ENCODE measurements at regions not wholly inside any gene's neighbourhood (a gene's known extent, or its start where the extent isn't known, plus 50 kb on each side); places are given as distances from the start of the nearest gene placed in this dataset.

DNA sequence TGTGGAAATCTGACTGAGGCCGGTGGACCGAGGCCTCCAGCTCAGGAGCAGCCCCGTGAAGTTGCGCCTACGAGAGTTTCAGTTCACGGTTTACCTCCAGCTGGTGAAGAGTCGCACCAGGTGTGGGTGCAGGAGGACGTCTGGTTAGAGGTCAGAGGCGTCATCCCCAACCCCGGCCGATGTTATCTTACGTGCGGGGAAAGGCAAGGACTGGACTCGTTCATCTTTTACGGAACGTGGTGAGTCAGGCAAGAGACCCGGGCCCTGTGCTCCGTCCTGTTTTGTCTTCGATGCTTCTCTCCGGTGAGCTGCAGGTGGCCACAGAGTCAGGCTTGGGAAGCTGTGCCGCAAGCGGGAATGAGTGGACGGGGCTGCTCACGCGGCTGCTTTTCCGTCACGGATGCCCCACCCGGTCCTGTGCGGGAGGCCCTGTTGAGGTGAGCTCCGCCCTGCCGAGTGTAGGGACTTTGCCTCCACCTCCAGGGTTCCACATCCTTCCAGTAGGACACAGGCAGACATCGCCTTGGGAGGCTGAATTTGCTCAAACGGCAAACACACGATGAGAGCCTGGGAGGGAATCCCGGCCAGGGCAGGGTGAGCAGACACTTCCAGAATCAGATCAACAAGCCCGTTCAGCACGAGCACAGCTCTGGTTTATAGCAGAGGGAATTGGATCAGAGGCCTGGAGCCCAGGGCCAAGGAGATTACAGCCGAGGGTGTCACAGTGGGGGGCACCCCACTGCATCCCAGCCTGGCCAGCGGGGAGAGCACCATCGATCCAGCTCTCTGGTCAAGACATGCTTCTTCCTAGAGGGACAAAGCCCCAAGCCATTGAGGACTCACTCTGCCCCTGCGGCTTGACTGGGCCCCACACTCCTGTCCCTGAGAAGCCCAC, 50.1 kb upstream of the INPP5A start:
- ChIA-PET CTCF (no interaction called here), POLR2A (ENCODE audit: unreplicated experiment) (no interaction called here)
- Histone ChIP-seq H2AFZ (replicated peaks; ENCODE audit: low read length, poor library complexity) (no peak overlapping the region), H2BK20ac (ENCODE audit: low read depth, low read length) (no peak overlapping the region), H3K4me1 (ENCODE audit: control insufficient read depth, insufficient read depth, low read length) (peaks cover 4% of the 10 kb centered on the region), H3K27me3 (ENCODE audit: control insufficient read depth, insufficient read depth, low read length) (no peaks in the 10 kb centered on the region; the same call in 1 of the 2 replicates), H3K56ac (ENCODE audit: extremely low read depth, insufficient read depth, low read length) (no peak overlapping the region), H4K5ac (ENCODE audit: low read depth, low read length) (no peak overlapping the region), H2BK5ac (ENCODE audit: low read depth, low read length, poor library complexity, severe bottlenecking) (no peak overlapping the region), H4K8ac (ENCODE audit: low read depth in 2 of 2, low read length in 2 of 2) (no peak overlapping the region), H3K9me3 (ENCODE audit: control insufficient read depth, insufficient read depth, low read length) (no peaks in the 10 kb centered on the region; the same call in 1 of the 2 replicates), H3K9me1 (ENCODE audit: insufficient read depth, low read length) (no peaks in the 10 kb centered on the region), H3K14ac (replicated peaks; ENCODE audit: low read depth, low read length) (no peak overlapping the region), H3K4me2 (ENCODE audit: low read depth, low read length) (no peak overlapping the region), H2BK120ac (ENCODE audit: low read depth, low read length) (no peak overlapping the region), H2BK15ac (ENCODE audit: low read depth, low read length) (no peak overlapping the region), H2AK5ac (ENCODE audit: low read depth, low read length) (no peak overlapping the region), H3K4me3 (ENCODE audit: insufficient read depth, low read depth, low read length) (no peak overlapping the region), H3K27ac (ENCODE audit: insufficient read depth, low read length) (no peak overlapping the region), H3K36me3 (ENCODE audit: control insufficient read depth, insufficient read depth, low read length) (no peaks in the 10 kb centered on the region), H3K79me1 (ENCODE audit: low read depth in 1 of 2, low read length in 2 of 2) (no peaks in the 10 kb centered on the region), H2AK9ac (replicated peaks; ENCODE audit: low read depth, low read length, poor library complexity) (peak overlapping the region; percentile 45), H3K4ac (ENCODE audit: low read depth, low read length) (no peak overlapping the region), H3K23ac (ENCODE audit: low read depth, low read length) (no peak overlapping the region), H3K18ac (ENCODE audit: low read depth, low read length) (no peak overlapping the region), H4K20me1 (ENCODE audit: insufficient read depth, low read length) (no peaks in the 10 kb centered on the region), H3K9ac (ENCODE audit: low read depth, low read length) (no peak overlapping the region), H4K91ac (ENCODE audit: insufficient read depth, low read depth, low read length) (no peak overlapping the region)
- no TSS peak for BruUV-seq (replicated peaks)
- no peak for ATAC-seq (ENCODE audit: low read depth)
- WGBS, 2 experiments (ENCODE audit: extremely low coverage in 2 of 2, insufficient read length in 1 of 2) = 85% methylated on average over 32 of the region's 41 CpGs; no CpG with 5 or more reads in 1 of the 2 experiments
- no peak for DNase-seq
- dilution Hi-C loops (cut with HindIII; ENCODE audit: low sequenced_read_pairs, unreplicated experiment) = no loop called here
- intact Hi-C loops (cut with micrococcal nuclease) = no loop called here
- TF ChIP-seq POLR2A (IDR thresholded peaks at IDR 0.05; ENCODE audit: low read depth, low read length) = no peak
- TF ChIP-seq MXI1 (IDR thresholded peaks at IDR 0.05; ENCODE audit: borderline replicate concordance, low read depth, low read length) = no peak
- no peak for TF ChIP-seq USF2 (IDR thresholded peaks at IDR 0.05; ENCODE audit: low read depth, low read length)
- TF ChIP-seq RAD21 (IDR thresholded peaks at IDR 0.05; ENCODE audit: low read length) = no peak
- TF ChIP-seq, protein P1, sequence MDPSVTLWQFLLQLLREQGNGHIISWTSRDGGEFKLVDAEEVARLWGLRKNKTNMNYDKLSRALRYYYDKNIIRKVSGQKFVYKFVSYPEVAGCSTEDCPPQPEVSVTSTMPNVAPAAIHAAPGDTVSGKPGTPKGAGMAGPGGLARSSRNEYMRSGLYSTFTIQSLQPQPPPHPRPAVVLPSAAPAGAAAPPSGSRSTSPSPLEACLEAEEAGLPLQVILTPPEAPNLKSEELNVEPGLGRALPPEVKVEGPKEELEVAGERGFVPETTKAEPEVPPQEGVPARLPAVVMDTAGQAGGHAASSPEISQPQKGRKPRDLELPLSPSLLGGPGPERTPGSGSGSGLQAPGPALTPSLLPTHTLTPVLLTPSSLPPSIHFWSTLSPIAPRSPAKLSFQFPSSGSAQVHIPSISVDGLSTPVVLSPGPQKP (IDR thresholded peaks at IDR 0.05; ENCODE audit: borderline replicate concordance, low read depth, low read length) = no peak
- no peak for TF ChIP-seq CEBPB (IDR thresholded peaks at IDR 0.05; ENCODE audit: low read depth, low read length)
- no peak for TF ChIP-seq SMC3 (IDR thresholded peaks at IDR 0.05; ENCODE audit: low read depth, low read length)
- TF ChIP-seq, protein P2, sequence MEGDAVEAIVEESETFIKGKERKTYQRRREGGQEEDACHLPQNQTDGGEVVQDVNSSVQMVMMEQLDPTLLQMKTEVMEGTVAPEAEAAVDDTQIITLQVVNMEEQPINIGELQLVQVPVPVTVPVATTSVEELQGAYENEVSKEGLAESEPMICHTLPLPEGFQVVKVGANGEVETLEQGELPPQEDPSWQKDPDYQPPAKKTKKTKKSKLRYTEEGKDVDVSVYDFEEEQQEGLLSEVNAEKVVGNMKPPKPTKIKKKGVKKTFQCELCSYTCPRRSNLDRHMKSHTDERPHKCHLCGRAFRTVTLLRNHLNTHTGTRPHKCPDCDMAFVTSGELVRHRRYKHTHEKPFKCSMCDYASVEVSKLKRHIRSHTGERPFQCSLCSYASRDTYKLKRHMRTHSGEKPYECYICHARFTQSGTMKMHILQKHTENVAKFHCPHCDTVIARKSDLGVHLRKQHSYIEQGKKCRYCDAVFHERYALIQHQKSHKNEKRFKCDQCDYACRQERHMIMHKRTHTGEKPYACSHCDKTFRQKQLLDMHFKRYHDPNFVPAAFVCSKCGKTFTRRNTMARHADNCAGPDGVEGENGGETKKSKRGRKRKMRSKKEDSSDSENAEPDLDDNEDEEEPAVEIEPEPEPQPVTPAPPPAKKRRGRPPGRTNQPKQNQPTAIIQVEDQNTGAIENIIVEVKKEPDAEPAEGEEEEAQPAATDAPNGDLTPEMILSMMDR (conservative IDR thresholded peaks at IDR 0.05; ENCODE audit: low read depth, low read length) = no peak
- no peak for TF ChIP-seq CHD1 (IDR thresholded peaks at IDR 0.05; ENCODE audit: low read depth, low read length)
- TF ChIP-seq BHLHE40 (IDR thresholded peaks at IDR 0.05; ENCODE audit: low read depth, low read length) = no peak
- no peak for TF ChIP-seq MAFK (IDR thresholded peaks at IDR 0.05; ENCODE audit: low read depth, low read length)
- TF ChIP-seq FOS (IDR thresholded peaks at IDR 0.05; ENCODE audit: low read depth, low read length) = no peak
- no peak for TF ChIP-seq NFE2L2 (IDR thresholded peaks at IDR 0.05; ENCODE audit: low read depth, low read length)
- TF ChIP-seq RCOR1 (IDR thresholded peaks at IDR 0.05; ENCODE audit: insufficient replicate concordance, low read length) = no peak
- in situ Hi-C loops (cut with MboI; ENCODE audit: low sequenced_read_pairs) = no loop called here
